Loucy (cell line): ENCODE measurements at regions not wholly inside any gene's neighbourhood (a gene's known extent, or its start where the extent isn't known, plus 50 kb on each side); places are given as distances from the start of the nearest gene placed in this dataset.

ENCODE experiments used
- H2AFZ ChIP-seq: fragments of 200-600 bp; sonication (generic); 2 replicates; pipeline ENCODE4 v1.6.0; 2016; ENCODE audit warnings: antibody characterized with exemption, mild to moderate bottlenecking, low read length, moderate library complexity
- H3F3A ChIP-seq: fragments of 200-600 bp; 2 replicates; pipeline ENCODE4 v1.6.0; 2016; ENCODE audit warnings: antibody characterized with exemption, low read depth, mild to moderate bottlenecking
- H3K27me3 ChIP-seq: fragments of 200-600 bp; sonication (generic); 2 replicates; pipeline ENCODE4 v1.6.1; 2014; ENCODE audit warnings: low read length, mild to moderate bottlenecking; ENCODE audit not compliant: insufficient read depth, poor library complexity, severe bottlenecking
- H3K36me3 ChIP-seq: fragments of 200-600 bp; sonication (generic); 2 replicates; pipeline ENCODE4 v1.6.1; 2016; ENCODE audit warnings: low read length; ENCODE audit not compliant: insufficient read depth
- H3K4me1 ChIP-seq: fragments of 200-600 bp; sonication (generic); 2 replicates; pipeline ENCODE4 v1.5.1; 2014; ENCODE audit warnings: low read length, mild to moderate bottlenecking; ENCODE audit not compliant: insufficient read depth, poor library complexity, severe bottlenecking
- H3K4me2 ChIP-seq: fragments of 200-600 bp; sonication (generic); 2 replicates; pipeline ENCODE4 v1.6.0; 2014; ENCODE audit warnings: antibody characterized with exemption, low read length, low read depth, mild to moderate bottlenecking; ENCODE audit not compliant: poor library complexity, severe bottlenecking
- H3K4me3 ChIP-seq: fragments of 200-600 bp; sonication (generic); 2 replicates; pipeline ENCODE4 v1.5.1; 2014; ENCODE audit warnings: low read length, mild to moderate bottlenecking, mixed read lengths; ENCODE audit not compliant: poor library complexity, severe bottlenecking
- H3K79me2 ChIP-seq: fragments of 200-600 bp; sonication (generic); 2 replicates; pipeline ENCODE4 v1.6.1; 2014; ENCODE audit warnings: low read length; ENCODE audit not compliant: insufficient read depth
- H3K9ac ChIP-seq: fragments of 200-600 bp; sonication (generic); 2 replicates; pipeline ENCODE4 v1.6.0; 2014; ENCODE audit warnings: mild to moderate bottlenecking, low read depth, low read length, moderate library complexity; ENCODE audit not compliant: poor library complexity, severe bottlenecking
- H3K9me2 ChIP-seq: fragments of 200-600 bp; sonication (generic); replicated peaks from 2 replicates; pipeline ENCODE4 v1.6.1; 2016; ENCODE audit warnings: low read depth, low read length, mixed read lengths
- H3K9me3 ChIP-seq: fragments of 200-600 bp; sonication (generic); 2 replicates; pipeline ENCODE4 v1.6.1; 2014; ENCODE audit warnings: mild to moderate bottlenecking, antibody characterized with exemption, low read length, low read depth; ENCODE audit not compliant: insufficient read depth
- H4K20me1 ChIP-seq: fragments of 200-600 bp; sonication (generic); 2 replicates; pipeline ENCODE4 v1.6.0; 2014; ENCODE audit warnings: antibody characterized with exemption, low read length, mild to moderate bottlenecking; ENCODE audit not compliant: insufficient read depth, poor library complexity, severe bottlenecking
- EZH2phosphoT487 ChIP-seq: fragments of 200-600 bp; IDR thresholded peaks from 2 replicates; pipeline ENCODE4 v1.6.1; 2018; ENCODE audit warnings: antibody characterized with exemption, mild to moderate bottlenecking, moderate library complexity, borderline replicate concordance
- TF ChIP-seq, protein P1 (sequence below): fragments of 200-600 bp; sonication (generic); conservative IDR thresholded peaks from 2 replicates; pipeline ENCODE4 v1.5.1; 2014; ENCODE audit warnings: mild to moderate bottlenecking, antibody characterized with exemption, low read length

DNA sequence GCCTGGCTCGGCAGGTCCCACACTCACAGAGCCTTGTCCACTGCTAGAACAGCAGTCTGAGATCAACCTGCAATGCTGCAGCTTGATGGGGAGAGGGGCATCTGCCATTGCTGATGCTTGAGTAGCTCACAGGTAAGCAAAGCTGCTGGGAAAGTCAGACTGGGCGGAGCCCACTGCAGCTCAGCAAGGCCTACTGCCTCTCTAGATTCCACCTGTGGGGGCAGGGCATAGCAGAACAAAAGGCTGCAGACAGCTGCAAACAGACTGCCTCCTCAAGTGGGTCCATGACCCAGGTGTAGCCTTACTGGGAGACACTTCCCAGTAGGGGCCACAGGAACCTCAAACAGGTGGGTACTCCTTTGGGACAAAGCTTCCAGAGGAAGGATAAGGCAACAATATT lies 110.6 kb upstream of the ADAMTS3 start:
- Histone ChIP-seq H3K79me2 (no peaks in the 10 kb centered on the region), H3K27me3 (no peaks in the 10 kb centered on the region), H4K20me1 (no peaks in the 10 kb centered on the region), H3K9me3 (no peaks in the 10 kb centered on the region), H3K9me2 (no peaks in the 10 kb centered on the region), H3F3A (no peaks in the 10 kb centered on the region), H3K9ac (no peak overlapping the region), H3K4me3 (no peak overlapping the region), H3K4me2 (no peak overlapping the region), H3K36me3 (no peaks in the 10 kb centered on the region), H3K4me1 (no peaks in the 10 kb centered on the region), H2AFZ (no peak overlapping the region)
- TF ChIP-seq EZH2phosphoT487, result no peak
- TF ChIP-seq, protein P1, sequence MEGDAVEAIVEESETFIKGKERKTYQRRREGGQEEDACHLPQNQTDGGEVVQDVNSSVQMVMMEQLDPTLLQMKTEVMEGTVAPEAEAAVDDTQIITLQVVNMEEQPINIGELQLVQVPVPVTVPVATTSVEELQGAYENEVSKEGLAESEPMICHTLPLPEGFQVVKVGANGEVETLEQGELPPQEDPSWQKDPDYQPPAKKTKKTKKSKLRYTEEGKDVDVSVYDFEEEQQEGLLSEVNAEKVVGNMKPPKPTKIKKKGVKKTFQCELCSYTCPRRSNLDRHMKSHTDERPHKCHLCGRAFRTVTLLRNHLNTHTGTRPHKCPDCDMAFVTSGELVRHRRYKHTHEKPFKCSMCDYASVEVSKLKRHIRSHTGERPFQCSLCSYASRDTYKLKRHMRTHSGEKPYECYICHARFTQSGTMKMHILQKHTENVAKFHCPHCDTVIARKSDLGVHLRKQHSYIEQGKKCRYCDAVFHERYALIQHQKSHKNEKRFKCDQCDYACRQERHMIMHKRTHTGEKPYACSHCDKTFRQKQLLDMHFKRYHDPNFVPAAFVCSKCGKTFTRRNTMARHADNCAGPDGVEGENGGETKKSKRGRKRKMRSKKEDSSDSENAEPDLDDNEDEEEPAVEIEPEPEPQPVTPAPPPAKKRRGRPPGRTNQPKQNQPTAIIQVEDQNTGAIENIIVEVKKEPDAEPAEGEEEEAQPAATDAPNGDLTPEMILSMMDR, result no peak

DNA sequence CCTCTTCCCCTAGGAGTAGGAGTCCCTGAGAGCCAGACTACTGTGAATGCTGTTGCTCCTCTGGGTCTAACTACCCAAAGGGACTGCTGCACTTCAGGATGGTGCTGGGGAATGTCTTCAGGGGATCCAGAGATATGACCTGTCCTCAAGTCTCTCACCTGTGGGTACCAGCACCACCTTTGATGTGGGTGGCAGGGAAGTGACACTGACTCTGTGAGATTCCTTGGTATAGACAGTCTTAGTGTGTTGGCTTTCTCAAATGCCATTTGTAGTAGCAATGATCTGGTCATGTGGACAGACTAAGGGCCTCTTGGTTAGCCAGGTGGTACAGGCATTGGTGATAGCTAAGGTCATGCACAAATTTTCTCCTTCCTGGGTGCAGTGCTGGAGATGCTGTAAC lies 108.9 kb upstream of the ADAMTS3 start:
- Histone ChIP-seq H3K4me1 (no peaks in the 10 kb centered on the region), H3K9me2 (no peaks in the 10 kb centered on the region), H3F3A (no peaks in the 10 kb centered on the region), H3K9ac (no peak overlapping the region), H2AFZ (no peak overlapping the region), H3K9me3 (no peaks in the 10 kb centered on the region), H3K27me3 (no peaks in the 10 kb centered on the region), H3K4me3 (no peak overlapping the region), H3K36me3 (no peaks in the 10 kb centered on the region), H3K4me2 (no peak overlapping the region), H3K79me2 (no peaks in the 10 kb centered on the region), H4K20me1 (no peaks in the 10 kb centered on the region)
- TF ChIP-seq, protein P1, result no peak
- no peak for TF ChIP-seq EZH2phosphoT487

DNA sequence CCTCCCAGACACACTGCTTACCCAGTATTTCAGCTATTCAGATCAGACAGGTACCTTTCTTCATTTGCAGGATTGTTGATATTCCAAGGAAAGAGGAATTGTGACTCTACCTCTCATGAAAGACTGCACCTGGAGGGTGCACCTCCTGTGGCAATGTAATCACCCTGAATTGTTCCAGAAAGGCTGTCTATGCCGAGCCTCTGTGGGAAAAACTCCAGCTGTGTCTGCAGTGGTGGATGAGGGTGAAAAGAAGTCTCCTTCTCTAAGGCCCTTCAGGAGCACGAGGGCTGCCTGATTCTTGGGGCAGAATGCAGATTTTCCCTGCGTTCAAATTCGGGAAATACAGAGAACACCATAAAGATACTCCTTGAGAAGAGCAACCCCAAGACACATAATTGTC lies 108.2 kb upstream of the ADAMTS3 start:
- no peak overlapping the region for H3K9ac ChIP-seq
- H3K9me3 ChIP-seq, result no peaks in the 10 kb centered on the region
- H3K36me3 ChIP-seq, result no peaks in the 10 kb centered on the region
- H2AFZ ChIP-seq, result no peak overlapping the region
- H4K20me1 ChIP-seq, result no peaks in the 10 kb centered on the region
- no peaks in the 10 kb centered on the region for H3K27me3 ChIP-seq
- no peak for TF ChIP-seq EZH2phosphoT487
- TF ChIP-seq, protein P1, result no peak
- no peaks in the 10 kb centered on the region for H3K9me2 ChIP-seq
- no peaks in the 10 kb centered on the region for H3K79me2 ChIP-seq
- H3K4me1 ChIP-seq, result no peaks in the 10 kb centered on the region
- no peaks in the 10 kb centered on the region for H3F3A ChIP-seq
- no peak overlapping the region for H3K4me3 ChIP-seq
- H3K4me2 ChIP-seq, result no peak overlapping the region
